Stimulated activated CD4-positive, alpha-beta T cell treated with anti-CD3 and anti-CD28 coated beads, TNF-alpha, amount 100 ng/mL, for 48 hours (primary cell): ENCODE measurements at regions not wholly inside any gene's neighbourhood (a gene's known extent, or its start where the extent isn't known, plus 50 kb on each side); places are given as distances from the start of the nearest gene placed in this dataset.

Source experiments
- DNase-seq, 3 donors: peaks; one replicate each; pipeline ENCODE4 v3.0.0-alpha.2; 2020; ENCODE audit warnings: low read depth in 3 of 3

DNA sequence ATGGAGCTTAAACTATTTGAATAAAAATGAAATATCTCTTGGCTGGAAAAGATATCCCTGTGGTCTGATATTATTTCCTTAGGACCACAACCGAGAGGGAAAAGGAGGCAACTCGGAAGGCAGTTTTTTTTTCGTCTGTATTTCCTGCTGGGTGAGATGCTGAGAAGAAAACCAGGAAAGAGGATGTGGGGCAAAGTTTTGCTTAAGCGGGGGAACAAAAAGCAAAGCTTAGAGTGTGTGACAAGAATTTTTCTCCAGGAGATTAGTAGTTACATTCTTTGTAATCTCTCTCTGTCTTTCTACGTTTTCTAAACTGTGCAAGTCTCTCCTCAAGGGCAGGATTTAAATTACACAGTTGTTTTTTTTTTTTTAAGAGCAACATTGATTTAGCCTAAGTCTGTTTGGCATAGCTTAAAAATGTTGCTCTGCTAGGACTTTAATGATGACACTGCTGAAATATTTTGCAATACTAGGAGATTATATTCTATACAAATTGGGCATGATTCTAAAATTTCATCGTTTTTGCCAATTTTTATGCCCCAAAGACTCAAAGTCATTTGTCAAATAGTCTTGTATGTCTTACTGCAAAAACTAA is 258.5 kb downstream of the KCNS3 start:
- DNase-seq = no peak

DNA sequence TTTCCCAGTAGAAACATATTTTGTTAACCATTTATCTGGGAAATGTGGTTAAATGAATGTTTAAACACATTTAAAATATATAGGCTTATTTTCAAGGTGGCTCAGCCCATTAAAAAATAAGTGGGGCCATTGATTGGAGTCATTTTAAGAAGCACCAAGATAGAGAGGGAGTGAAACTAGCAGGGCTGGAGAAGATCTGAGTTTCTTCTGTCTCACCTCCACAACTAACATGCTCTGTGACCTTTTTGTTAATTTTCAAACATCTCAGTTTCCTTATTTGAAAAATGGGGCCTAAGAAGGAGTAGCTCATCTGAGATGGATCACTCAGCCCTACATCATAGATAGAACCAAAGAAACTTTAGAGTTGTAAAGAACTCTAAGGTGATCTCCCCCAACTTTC is 254.8 kb downstream of the KCNS3 start:
- no peak for DNase-seq

DNA sequence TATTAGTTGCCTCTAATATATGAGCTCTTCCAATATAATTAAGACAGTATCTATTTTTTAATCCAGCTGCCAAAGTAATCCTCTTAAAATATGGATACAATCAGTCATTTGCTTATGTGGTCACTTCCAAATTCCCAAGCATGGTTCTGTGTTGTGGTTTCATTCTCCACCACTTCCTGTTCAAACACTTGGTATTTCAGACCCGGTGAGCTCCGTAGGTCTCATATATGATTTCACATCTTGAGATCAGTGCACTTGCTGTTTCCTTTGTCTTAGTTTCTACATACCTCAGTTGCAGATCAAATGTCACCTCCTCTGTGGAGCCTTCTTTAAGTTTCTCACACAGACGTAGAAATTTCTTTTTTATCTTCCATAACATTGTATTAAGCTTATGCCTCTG is 254.2 kb downstream of the KCNS3 start:
- DNase-seq = no peak

DNA sequence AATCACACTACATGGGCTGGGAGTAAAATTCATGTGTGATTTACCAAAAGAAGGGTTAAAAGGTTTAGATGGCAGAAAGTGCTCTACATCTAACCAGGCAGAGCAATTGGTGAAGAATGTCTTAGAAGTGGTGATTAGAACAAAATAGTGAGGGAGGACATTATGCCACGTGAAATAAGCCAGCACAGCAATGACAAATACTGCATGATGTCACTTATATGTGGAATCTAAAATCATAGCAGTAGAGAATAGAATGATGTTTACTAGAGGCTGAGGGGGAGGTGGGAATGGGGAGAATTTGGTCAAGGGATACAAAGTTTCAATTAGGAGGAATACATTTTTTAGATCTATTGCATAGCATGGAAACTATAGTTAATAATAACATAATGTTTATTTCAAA is 253.3 kb downstream of the KCNS3 start:
- DNase-seq = no peak

DNA sequence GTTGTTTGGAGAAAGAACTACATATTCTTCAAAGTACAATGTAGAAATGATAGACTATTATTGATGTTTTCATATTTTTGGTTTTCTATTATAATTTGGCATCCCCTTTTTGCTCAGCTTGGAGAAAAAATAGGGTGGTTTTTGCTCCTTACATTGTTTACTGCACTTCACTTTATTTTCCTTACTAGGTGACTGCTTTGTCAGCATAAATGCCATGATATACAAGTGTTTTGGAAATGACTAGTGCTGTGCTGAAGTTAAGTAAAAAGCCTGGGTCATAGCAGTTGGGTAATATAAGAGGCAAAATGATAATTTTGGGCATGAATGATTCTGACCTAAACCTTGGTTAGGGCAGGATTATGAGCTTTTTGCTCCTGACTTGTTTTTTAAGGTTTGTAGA is 250.9 kb downstream of the KCNS3 start:
- no peak for DNase-seq

DNA sequence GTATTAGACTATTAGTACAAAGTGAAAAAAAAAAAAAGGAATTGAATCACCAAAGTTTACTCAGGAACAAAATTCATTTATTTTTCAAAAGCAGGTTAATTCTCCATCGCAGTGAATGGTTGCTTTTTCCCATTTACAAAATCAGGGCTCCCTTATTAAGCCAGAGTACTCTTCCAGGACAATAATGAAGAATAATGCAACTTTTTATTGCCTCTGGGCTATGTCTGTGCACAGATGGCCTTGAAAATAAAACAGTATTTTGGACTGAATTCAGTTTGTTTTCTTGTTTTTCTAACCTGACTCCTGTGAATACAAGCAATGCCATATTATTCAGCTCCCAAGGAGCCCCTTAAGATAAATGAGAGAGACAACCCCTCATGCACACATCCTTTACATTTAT is 246.8 kb downstream of the KCNS3 start:
- DNase-seq = no peak

DNA sequence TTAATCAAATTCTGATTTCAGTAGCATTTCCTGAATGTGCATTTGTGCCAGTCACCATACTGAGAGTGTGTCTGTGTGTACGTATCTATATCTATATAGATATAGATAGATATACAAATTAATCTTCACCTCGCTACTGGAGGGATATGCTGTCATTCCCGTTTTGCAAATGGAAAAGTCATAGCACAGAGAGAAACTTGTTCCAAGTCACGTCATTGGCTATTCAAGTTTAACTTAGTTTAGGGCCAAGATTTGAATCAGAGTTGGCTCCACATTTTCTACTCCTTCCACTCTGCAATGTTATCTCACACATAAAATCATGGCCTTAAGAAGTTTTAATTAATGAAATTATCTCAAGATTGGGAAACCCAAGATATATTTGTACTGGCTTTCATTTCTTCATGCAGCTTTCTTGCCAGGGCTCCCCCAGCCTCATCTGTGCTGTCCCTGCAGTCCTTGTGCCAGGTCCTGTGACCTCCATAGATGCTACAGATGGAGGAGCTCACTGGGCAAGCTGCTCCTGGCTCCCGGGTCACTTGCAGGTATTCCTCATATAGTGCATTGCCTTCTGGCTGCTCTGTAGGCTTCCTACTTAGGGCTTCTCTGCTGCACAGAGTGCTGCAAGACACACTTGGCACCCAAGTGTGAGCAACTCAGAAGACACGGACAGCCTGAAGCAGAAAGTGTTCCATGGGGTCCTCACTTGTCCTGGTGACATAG is 245.8 kb downstream of the KCNS3 start:
- DNase-seq = no peak

DNA sequence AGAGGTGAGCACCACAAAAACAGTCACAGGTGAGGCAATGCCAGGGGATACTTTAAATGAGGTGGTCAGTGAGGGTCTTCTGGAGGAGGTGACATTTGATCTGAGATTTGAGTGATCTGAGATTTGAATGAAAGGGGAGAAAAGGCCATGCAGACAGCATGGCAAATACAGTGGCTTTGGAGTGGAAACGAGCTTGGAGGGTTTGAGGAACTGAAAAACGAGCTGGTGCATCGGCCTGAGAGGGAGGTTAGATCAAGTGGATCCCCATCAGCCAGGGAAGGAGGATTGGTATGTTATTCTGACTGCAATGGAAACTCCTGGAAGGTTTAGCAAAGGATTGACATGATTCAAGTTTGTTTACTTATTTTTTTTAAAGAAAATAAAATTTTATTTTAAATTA is 245.1 kb downstream of the KCNS3 start:
- DNase-seq = no peak

DNA sequence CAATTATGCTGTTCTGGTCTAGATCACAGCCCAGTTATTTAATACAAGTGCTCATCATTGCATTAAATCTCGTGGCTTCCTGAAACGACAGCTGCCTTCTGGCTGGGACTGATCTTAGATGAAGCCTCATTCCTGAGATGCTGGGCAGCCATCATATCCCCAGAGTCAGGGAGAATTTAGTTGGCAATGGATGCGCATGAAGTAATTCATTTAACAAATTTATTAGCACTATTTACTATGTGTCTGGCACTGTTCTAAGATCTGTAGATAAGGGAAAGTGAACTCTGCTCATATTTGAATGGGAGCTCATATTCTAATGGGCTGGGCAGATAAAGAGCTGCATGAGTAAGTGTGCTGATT is 244.7 kb downstream of the KCNS3 start:
- DNase-seq = no peak

DNA sequence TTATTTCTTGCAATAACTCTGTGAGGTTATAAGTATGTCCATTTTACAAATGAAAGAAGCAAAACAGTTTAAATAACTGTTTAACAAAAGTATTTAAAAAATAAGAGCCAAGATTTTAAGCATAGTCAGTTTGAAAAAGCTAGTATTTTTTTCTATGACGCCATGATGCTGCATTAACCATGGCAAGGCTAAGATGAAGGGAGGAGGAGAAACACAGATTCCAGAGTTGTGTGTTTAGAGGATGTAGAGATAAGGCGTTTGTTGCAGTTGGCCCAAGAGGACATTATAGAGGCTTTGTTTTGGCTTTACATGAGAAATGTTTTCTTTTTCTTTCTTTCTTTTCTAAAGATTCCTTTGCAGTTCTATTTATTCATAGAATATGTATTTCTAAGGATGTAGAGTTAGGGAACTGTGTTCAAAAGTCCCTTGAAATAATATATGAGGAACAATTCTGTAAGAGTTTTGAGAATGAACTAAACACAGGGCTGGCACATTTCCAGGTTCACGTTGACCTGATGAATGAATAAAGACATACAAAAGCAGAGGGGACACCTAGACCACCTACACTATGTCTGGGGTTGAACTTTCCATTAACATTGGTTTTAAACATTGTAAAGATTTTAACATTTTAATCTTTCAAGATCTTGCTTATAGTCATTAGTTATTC is 244.2 kb downstream of the KCNS3 start:
- no peak for DNase-seq

DNA sequence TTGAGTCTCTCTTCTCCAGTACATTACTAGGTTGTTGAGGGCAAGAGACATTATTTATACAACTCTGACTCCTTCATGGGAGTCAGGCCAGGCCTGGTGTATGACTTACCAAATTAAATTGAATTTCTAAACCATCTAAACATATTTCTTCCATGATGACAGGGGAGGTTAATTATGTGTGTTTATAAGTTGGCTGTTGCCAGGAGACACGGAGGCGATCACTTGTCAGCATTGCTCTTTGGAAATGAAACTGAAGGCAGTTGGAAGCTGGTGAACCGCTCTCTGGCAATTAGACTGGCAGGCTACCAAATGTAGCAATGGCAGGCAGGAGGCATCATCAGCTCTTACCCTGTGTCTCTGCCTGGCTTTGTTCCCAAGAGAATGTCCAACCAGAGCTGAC is 241.4 kb downstream of the KCNS3 start:
- no peak for DNase-seq

DNA sequence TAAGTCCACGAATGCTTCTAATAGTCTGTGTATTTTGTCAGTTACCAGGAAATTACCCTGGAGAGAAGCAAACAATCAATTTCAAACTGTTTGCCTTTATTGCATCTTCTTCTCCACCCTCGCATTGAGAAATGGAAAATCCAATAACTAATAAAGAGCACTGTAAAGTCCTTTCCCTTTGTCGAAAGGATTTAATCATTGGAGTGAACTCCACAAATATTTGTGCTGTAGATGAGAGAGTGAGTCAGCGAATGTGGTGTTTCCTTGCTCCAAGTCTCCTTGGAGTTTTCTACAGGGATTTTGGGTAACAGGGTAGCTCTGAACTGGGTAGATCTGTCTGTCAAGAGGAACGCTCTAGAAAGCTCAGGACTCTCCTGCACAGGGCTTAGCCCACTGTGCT is 240.2 kb downstream of the KCNS3 start:
- no peak for DNase-seq

DNA sequence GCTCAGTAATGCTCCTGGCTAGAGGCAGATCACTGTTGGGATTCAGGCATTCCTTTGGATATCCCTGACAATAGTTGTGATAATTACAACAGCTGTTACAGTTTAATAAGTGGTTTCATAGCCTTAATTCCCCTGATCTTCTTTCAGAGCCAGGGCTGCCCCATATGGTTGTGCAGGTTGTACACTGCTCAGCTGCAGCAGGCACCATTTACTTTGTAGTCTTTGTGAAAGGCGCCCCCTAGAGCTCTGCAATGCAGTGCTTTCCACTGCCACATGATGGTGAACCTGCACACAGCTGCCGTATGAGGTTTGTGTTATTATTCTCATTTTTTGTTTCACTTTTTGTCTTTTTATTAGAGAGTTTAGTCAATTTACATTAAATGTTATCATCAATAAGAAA is 239.1 kb downstream of the KCNS3 start:
- no peak for DNase-seq

DNA sequence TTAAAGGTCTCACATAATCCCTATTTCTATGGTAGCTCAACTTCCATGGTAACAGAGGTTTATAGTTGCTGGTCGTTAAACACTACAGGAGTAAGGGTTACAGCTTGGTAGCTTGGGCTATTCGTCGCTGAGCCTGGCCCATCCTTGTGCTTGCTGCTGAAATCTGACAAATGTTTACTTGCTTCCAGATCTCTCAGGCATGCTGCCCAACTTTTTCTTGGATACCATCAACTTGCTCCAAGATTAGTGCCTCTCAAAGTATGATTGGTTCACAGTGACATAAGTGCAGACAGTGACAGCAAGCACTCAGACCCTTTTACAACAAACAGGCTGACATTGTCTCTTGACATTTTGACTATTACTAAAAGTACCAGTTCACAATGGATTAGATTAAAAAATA is 231.8 kb downstream of the KCNS3 start:
- DNase-seq = no peak

DNA sequence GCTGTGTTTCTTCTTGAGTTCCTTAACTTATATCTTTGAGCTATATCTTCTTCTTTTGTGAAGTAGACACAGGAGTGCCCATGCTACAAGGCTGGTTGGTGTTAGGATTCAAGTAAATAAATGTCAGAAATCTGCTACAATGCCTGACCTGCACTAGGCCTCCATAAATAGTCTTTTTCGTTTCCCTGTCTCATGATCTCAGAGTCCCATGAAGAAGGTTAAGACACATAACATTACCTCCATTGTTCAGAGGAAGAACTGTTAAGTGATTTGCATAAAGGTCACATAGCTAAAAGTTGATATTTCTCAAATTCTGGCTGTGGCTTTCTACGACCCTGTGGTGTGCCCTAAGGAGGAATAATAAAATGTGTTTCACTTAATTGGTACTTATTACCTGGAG is 228.4 kb downstream of the KCNS3 start:
- no peak for DNase-seq

DNA sequence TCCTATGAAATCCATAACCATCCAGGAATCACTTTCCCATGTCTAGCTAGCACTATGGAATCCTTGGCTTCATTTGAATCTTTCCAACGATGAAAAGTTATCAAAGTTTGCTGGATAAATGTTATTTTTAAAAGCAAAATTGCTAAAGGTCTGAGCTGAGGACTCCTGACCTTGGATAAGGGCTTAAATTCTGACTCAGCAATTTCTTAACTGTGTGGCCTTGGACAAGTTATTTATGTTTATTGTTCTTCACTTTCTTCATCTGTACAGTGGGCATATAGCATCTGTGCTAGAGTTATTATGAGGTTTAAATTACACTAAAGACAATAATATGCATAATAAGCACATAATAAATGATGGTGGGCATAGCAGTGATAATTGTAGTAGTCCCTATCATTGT is 227.5 kb downstream of the KCNS3 start:
- no peak for DNase-seq

DNA sequence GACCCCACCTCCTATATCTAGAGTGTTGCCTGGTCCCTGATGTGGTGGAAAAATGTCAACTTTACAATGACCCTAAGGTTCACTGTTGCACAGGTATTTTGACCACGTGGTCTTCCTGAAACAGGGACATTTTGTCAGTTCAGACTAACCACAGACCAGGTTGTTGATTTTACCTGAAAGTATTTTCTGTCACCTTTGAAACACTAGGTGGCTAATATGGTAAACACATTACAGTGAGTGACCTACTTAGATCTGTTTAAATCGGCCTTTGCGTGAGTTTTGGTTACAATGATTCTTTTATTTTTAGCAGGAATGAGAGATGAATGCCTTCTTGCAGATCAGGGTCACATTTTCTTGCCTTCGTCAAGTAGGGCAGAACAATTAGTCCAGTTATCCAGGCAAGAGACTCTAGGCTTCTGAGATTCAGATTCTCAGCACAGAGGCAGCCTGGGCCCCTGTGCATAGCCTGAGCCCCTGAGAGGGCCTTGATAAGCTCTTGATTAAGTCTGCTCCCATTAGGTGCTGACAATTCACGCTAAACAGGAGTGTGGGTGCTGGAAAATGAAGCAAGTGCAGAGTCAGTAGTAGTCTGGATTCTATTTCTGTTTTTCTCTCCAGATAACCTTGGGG is 226.2 kb downstream of the KCNS3 start:
- no peak for DNase-seq

DNA sequence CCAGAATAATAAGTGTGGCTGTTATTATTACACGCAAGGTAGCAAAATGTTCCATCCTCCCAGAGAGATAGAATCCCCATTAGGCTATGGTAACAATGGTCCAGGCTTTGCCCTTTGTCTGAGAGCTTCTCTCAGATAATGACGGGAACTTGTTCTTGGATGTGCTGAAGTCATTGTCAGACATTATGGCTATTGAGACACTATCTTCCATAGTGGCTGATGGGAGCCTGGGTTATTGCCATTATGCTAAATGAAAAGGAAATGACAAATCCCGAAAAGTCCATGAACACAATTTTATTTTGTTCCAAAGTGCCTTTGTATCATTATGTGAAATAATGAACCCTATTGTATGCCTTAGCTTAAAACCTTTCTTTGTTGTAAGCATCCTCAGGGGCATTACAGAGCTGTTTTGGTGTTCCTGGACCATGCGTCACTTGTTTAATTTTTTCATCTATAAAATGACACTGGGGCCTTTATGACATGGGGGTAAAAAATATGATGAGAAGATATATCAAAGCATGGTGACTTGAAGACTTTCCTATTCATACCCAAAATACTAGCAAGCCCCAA is 218.5 kb downstream of the KCNS3 start:
- DNase-seq = no peak

DNA sequence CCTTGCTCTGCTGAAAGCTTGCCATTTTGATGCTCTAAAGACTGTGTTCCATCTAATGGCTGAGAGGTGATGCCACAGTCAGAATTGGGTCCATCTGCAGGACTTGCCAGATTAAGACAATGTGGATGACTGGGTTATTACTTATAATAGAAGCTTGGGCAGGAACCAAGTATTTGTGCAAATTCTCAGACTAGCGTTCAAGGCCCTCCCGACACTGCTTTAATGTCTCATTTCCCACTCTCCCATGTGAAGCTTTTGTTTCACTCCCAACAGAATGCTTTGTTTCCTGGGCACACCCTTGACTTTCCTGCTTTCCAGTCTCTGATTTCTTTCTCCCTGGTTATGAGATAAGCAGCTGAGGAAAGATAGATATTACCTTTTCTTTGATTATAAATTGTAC is 215.8 kb downstream of the KCNS3 start:
- DNase-seq = no peak

DNA sequence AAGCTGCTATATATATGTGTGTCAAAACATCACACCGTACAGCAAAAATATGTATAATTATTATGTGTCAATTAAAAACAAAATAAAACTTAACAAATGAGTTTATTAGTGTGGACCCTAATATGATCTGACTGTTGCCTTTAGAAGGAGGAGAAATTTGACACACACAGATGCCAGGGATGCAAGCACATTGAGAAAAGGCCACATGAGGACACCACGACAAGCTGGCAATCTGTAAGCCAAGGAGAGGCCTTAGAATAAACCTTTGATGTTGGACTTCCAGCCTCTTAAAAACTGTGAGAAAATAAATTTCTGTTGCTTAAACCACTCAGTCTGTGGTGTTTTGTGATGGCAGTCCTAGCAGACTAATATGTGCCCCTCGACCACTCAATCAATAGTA is 214.7 kb downstream of the KCNS3 start:
- no peak for DNase-seq

DNA sequence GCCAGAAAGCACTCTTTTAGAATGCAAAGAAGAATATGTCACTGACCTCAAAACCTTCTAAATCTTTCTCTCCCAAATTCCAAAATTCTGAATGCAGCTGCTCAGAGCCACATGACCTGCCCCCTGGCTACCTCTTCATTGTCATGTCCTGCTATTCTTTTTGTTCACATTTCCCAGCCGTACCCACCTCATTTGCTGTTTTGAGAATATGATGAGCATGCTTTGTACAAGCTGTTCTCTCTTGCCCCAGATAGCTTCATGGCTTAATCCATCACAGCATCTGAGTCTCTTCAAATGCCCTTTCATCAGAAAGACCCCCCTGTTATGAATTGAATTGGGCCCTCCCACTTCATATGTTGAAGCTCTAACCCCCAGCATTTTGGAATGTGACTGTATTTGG is 214.3 kb downstream of the KCNS3 start:
- DNase-seq = no peak

DNA sequence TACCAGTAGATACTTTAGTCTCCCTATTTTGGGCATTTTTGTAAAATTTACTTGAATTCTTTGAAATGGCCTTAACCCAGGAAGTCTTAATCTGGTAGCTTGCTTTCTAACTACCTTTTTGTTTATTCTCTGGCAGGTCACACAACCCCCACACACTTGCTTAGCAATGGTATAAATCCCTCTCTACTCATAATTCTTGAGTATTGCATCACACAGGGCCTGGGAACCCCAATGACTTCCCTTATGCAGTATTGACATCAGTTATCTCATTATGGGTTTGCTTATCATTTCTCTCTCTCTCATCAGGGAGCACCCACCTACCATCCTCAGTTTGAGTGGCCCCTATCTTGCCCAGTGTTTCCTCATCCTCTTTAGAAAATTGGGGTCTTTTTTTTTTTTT is 207.1 kb downstream of the KCNS3 start:
- DNase-seq = no peak

DNA sequence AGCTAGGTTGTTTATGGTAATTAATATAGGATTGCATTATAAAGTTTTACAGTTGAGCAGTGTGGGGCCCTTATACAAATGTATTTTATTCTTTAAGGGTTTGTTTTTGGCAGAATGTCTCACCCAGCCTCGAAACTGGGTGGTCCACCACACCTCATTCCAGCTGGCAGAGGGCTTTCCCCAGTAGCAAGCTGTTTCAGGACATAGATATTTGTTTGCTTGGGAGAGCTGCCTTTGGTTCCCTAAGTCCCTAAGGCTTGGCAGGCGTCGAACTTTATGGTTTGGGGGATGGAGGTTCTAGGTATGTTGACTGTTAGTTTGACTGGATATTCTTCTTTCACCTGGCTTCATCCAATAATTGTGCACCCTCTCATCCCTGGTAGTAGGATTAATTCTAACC is 205.9 kb downstream of the KCNS3 start:
- no peak for DNase-seq
